COLO668 (cell line): ENCODE measurements at regions not wholly inside any gene's neighbourhood (a gene's known extent, or its start where the extent isn't known, plus 50 kb on each side); places are given as distances from the start of the nearest gene placed in this dataset.

Experiments used
- DNase-seq: peaks from one replicate; lab custom pipeline; 2025; ENCODE audit not compliant: unreplicated experiment; lab: John Stamatoyannopoulos, UW

GRCh38 chr2:576292-576691 lies 100.9 kb downstream of the TMEM18 start:
- no peak for DNase-seq

GRCh38 chr2:575727-576236 lies 101.4 kb downstream of the TMEM18 start:
- no peak for DNase-seq

- DNase-seq = no peak
Observed at GRCh38 chr2:575030-575726, 102.0 kb downstream of the TMEM18 start.

GRCh38 chr2:573805-574392 lies 103.3 kb downstream of the TMEM18 start:
- DNase-seq = no peak

- DNase-seq = no peak
Observed at GRCh38 chr2:573025-573424, 104.2 kb downstream of the TMEM18 start.

GRCh38 chr2:569681-570080 lies 107.5 kb downstream of the TMEM18 start:
- no peak for DNase-seq

- no peak for DNase-seq
Observed at GRCh38 chr2:568639-569235, 108.5 kb downstream of the TMEM18 start.

- DNase-seq = no peak
Observed at GRCh38 chr2:567865-568638, 109.2 kb downstream of the TMEM18 start.

GRCh38 chr2:567496-567864 lies 109.7 kb downstream of the TMEM18 start:
- no peak for DNase-seq

GRCh38 chr2:566379-567313 lies 110.6 kb downstream of the TMEM18 start:
- no peak for DNase-seq

- DNase-seq = no peak
Observed at GRCh38 chr2:564471-565181, 112.6 kb downstream of the TMEM18 start.

- DNase-seq = no peak
Observed at GRCh38 chr2:563512-563911, 113.7 kb downstream of the TMEM18 start.

GRCh38 chr2:562391-563364 lies 114.5 kb downstream of the TMEM18 start:
- DNase-seq = no peak

GRCh38 chr2:558879-559278 lies 118.3 kb downstream of the TMEM18 start:
- DNase-seq = no peak

GRCh38 chr2:558302-558642 lies 118.9 kb downstream of the TMEM18 start:
- no peak for DNase-seq

GRCh38 chr2:557635-558301 lies 119.4 kb downstream of the TMEM18 start:
- no peak for DNase-seq

GRCh38 chr2:556485-556884 lies 120.7 kb downstream of the TMEM18 start:
- DNase-seq = no peak

- DNase-seq = no peak
Observed at GRCh38 chr2:555164-555922, 121.9 kb downstream of the TMEM18 start.
